Hematopoietic multipotent progenitor cell treated with erythropoietin and hydrocortisone succinate and interleukin-3 and kit ligand, for 6 days (in vitro differentiated cells): ENCODE measurements at regions not wholly inside any gene's neighbourhood (a gene's known extent, or its start where the extent isn't known, plus 50 kb on each side); places are given as distances from the start of the nearest gene placed in this dataset.

ENCODE experiments used
- DNase-seq: peaks from one replicate; pipeline ENCODE4 v3.0.0-alpha.2; 2015

DNA sequence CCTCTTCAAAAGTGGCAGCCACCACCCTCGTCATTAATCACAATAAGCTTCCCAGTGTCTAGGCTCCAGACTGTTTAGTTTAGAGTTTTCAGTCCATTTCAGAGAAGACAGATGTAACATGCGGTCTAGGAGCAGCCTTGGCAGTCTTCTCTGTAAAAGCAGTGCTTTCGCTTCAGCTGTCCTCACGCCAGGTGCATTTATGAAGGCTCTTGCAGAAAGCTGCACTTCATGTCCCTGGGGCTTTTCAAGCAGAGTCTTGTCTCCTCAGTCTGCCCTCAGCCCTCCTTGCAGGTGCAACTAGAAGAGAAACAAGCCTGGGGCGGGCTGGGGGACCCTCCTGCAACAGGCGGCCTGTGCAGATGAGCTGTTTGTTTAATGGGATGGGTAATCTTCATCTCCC lies 281.9 kb downstream of the DRD1 start:
- DNase-seq, result no peak

GRCh38 chr5:175159956-175160355 lies 284.0 kb downstream of the DRD1 start:
- no peak for DNase-seq

DNA sequence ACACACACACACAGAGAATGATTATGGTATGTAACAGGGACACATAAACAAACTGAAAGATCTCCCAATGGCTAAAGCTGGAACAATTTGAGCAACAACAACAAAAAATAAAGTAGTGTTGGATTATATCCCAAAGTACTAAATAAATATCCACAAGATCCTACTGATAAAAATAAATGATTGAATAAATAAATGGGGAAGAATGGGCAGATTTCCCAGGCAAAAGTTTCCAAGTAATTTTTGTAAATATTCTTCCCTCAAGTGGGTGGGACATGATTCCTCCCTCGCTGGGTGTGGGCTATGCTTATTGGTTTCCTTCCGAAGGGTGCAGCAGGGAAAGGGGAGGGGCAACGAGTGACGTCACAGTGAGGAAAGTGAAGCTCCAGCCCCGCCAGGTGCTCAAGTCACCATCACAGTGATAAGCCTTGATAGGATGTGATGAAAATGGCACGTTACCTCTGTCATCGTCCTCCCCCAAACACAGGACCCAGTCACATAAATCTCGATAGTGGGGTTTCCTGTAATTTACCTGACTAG lies 295.3 kb downstream of the DRD1 start:
- DNase-seq, result no peak

GRCh38 chr5:175146733-175147132 lies 297.2 kb downstream of the DRD1 start:
- DNase-seq, result no peak

DNA sequence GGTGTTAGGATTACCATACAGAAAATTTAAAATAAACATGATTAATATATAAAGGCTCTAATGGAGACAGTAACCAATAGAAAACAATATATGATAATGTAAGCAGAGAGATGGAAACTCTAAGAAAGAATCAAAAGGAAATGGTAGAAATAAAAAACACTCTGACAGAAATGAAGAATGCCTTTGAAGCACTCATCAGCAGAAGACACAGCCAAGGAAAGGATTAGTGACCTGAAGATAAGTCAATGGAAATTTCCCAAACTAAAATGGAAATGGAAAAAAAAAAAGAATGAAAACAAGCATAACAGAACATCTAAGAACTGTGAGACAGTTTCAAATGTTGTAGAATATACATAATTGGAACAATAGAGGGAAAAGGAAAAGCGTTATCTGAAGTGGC lies 302.6 kb downstream of the DRD1 start:
- no peak for DNase-seq

DNA sequence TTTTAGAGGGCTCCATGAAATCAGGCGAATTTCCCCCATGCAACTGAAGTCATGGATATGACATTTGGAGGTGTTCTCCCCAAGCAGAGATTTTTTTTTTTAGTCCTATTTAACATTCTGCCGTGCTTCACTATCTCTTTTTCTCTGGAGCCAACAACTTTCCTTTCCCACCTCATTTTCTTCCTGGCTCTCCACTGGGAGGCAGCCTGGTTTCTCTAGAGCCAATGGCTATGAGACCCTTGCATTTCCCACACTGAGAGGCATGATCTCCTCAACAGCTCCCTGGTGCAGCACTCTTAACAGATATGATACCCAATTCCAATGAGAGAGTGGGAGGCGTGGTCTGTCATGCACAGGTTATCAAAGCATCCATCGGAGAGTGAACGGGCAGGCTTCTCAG lies 310.8 kb downstream of the DRD1 start:
- no peak for DNase-seq

GRCh38 chr5:175131432-175131831 lies 312.6 kb downstream of the DRD1 start:
- DNase-seq, result no peak

- DNase-seq, result no peak
Measured at GRCh38 chr5:175129619-175130018, 314.4 kb downstream of the DRD1 start.

- peak; percentile 4 for DNase-seq
Measured at GRCh38 chr5:175129121-175129520, 314.9 kb downstream of the DRD1 start.

- no peak for DNase-seq
Measured at GRCh38 chr5:175124821-175125220, 319.2 kb downstream of the DRD1 start.

GRCh38 chr5:175124251-175124813 lies 319.6 kb downstream of the DRD1 start:
- no peak for DNase-seq

GRCh38 chr5:175123542-175123941 lies 320.4 kb downstream of the DRD1 start:
- DNase-seq, result no peak

GRCh38 chr5:175121457-175121856 lies 322.5 kb downstream of the DRD1 start:
- no peak for DNase-seq

DNA sequence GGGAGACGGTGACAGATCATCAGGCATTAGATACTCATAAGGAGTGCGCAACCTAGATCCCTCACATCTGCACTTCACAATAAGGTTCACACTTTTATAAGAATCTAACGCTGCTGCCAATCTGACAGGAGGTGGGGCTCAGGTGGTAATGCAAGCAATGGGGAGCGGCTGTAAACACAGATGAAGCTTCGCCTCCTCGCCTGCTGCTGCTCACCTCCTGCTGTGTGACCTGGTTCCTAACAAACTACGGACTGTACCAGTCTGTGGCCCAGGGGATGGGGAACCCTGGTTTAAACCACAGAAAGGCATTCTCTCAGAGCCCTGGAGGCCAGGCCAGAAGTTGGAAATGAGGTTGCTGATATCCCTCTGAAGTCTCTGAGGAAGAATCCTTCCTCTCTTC lies 323.6 kb downstream of the DRD1 start:
- no peak for DNase-seq

- DNase-seq, result no peak
Measured at GRCh38 chr5:175118700-175119309, 325.2 kb downstream of the DRD1 start.

- DNase-seq, result no peak
Measured at GRCh38 chr5:175116466-175117048, 327.4 kb downstream of the DRD1 start.

GRCh38 chr5:175115831-175116230 lies 328.2 kb downstream of the DRD1 start:
- DNase-seq, result no peak

DNA sequence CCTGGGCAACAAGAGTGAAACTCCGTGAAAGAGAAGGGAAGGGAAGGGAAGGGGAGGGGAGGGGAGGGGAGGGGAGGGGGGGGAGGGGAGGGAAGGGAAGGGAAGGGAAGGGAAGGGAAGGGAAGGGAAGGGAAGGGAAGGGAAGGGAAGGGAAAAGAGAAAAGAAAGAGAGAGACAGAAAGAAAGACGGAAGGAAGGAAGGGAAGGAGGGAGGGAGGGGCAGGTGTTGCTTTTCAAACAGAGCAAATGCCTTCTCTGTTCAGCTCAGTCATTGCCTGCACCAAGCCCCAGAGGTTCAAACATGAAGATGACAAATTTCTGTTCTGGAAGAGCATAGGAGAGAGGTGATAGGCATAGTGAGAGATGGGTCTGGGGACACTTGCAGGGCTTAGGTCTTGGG lies 330.0 kb downstream of the DRD1 start:
- DNase-seq, result no peak

GRCh38 chr5:175109058-175109755 lies 334.8 kb downstream of the DRD1 start:
- no peak for DNase-seq

DNA sequence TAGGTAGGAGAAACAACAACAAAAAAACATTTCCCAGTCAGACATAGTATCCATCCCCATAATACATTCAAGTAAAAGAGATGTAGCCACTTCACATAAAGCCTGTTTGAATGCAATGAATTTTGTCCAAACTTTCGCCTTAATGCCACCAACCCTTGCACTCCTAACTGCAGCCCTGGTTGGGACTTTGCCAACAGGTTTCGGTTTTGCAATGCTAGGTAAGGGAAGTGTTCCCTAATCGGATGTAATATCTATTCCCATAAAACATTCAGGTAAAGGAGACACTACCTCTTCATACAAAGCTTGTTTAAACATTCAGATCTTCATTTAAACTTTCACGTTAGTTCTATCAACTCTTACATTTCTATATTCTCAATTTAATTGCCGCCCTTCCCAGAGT lies 336.1 kb downstream of the DRD1 start:
- DNase-seq, result no peak

DNA sequence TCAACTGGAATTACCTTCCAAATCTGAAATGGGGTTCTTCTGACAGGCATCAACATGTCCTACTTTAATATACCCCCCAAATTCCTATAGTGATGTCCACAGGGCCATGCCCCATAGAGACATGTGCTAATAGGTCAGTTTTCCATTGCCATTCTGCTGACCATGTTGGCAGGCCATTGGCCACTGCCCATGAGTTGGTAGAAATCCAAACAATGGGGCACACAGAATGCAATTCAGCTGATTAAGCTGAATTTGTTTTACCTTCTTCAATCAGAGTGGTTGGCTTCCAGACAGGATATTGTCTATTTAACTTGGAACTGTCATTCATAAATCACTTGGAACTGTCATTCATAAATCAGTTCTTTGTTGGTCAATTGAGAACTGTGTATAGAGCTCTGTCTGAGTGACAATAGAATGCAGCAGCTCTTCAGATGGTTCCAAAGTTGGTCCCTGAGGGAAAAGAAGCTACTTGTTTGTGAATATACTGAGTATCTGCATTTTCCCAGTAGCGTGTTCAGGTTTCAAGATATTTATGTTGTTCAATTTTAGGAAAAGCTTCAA lies 336.9 kb downstream of the DRD1 start:
- DNase-seq, result no peak

- no peak for DNase-seq
Measured at GRCh38 chr5:175104677-175105076, 339.3 kb downstream of the DRD1 start.

- DNase-seq, result no peak
Measured at GRCh38 chr5:175103746-175104145, 340.2 kb downstream of the DRD1 start.

GRCh38 chr5:175102717-175103116 lies 341.3 kb downstream of the DRD1 start:
- DNase-seq, result no peak
